Endodermal cell (in vitro differentiated cells): ENCODE measurements at regions not wholly inside any gene's neighbourhood (a gene's known extent, or its start where the extent isn't known, plus 50 kb on each side); places are given as distances from the start of the nearest gene placed in this dataset.

ENCODE experiments used
- DNase-seq: peaks from one replicate; pipeline ENCODE4 v3.0.0-alpha.2; 2017
- H3K27ac ChIP-seq: 2 replicates; pipeline ENCODE4 v1.5.1; 2013; ENCODE audit warnings: mild to moderate bottlenecking, low read depth, low read length, moderate library complexity
- H3K27me3 ChIP-seq: 2 replicates; pipeline ENCODE4 v1.6.1; 2013; ENCODE audit warnings: mild to moderate bottlenecking, low read length, moderate library complexity; ENCODE audit not compliant: insufficient read depth, control insufficient read depth, poor library complexity, severe bottlenecking
- H3K36me3 ChIP-seq: 2 replicates; pipeline ENCODE4 v1.7.0; 2013; ENCODE audit warnings: mild to moderate bottlenecking, low read length, moderate library complexity; ENCODE audit not compliant: control insufficient read depth, insufficient read depth
- H3K4me1 ChIP-seq: one replicate; pipeline ENCODE4 v1.7.0; 2013; ENCODE audit warnings: low read length; ENCODE audit not compliant: control insufficient read depth, insufficient read depth
- H3K4me3 ChIP-seq: 2 replicates; pipeline ENCODE4 v1.5.1; 2013; ENCODE audit warnings: mild to moderate bottlenecking, low read length, moderate library complexity
- H3K9ac ChIP-seq: 2 replicates; pipeline ENCODE4 v1.6.1; 2013; ENCODE audit warnings: mild to moderate bottlenecking, low read length, moderate library complexity; ENCODE audit not compliant: poor library complexity, severe bottlenecking; ENCODE audit errors: extremely low read depth
- H3K9me3 ChIP-seq: 2 replicates; pipeline ENCODE4 v1.6.1; 2013; ENCODE audit warnings: mild to moderate bottlenecking, low read length, moderate library complexity; ENCODE audit not compliant: control insufficient read depth
- H3K27ac Mint-ChIP-seq: 2 replicates; pipeline ENCODE4 v1.8.0; 2020; ENCODE audit warnings: mixed read lengths
- H3K27me3 Mint-ChIP-seq: 2 replicates; pipeline ENCODE4 v1.8.0; 2021; ENCODE audit warnings: mild to moderate bottlenecking, mixed read lengths; ENCODE audit not compliant: insufficient read depth
- H3K36me3 Mint-ChIP-seq: 2 replicates; pipeline ENCODE4 v1.8.0; 2020; ENCODE audit warnings: low read depth, mixed read lengths
- H3K4me1 Mint-ChIP-seq: 2 replicates; pipeline ENCODE4 v1.8.0; 2020; ENCODE audit warnings: mixed read lengths
- H3K4me3 Mint-ChIP-seq: 2 replicates; pipeline ENCODE4 v1.8.0; 2020; ENCODE audit warnings: mild to moderate bottlenecking, moderate library complexity, mixed read lengths
- H3K9me3 Mint-ChIP-seq: 2 replicates; pipeline ENCODE4 v1.8.0; 2020; ENCODE audit warnings: mild to moderate bottlenecking, mixed read lengths
- CTCF ChIP-seq: fragments of 200-600 bp; sonication (generic); conservative IDR thresholded peaks from 2 replicates; pipeline ENCODE4 v1.5.0; 2021; ENCODE audit warnings: antibody characterized with exemption, mild to moderate bottlenecking
- WGBS, 2 experiments: methylation state at CpG; one replicate each; pipeline versions ENCODE4 v1.1.5 to v1.1.7; 2013; ENCODE audit warnings: missing lambda C conversion rate in 2 of 2, mixed read lengths in 1 of 2; ENCODE audit not compliant: insufficient coverage in 1 of 2, insufficient read length in 1 of 2; 5-methylcytosine and 5-hydroxymethylcytosine counted together

GRCh38 chr2:221345516-221345915 lies 226.6 kb downstream of the EPHA4 start:
- Mint-ChIP-seq H3K27me3 (no peaks in the 10 kb centered on the region), H3K9me3 (no peaks in the 10 kb centered on the region), H3K4me3 (no peak overlapping the region), H3K27ac (no peak overlapping the region), H3K4me1 (no peaks in the 10 kb centered on the region), H3K36me3 (no peaks in the 10 kb centered on the region)
- Histone ChIP-seq H3K9me3 (no peaks in the 10 kb centered on the region), H3K4me3 (no peak overlapping the region), H3K4me1 (no peaks in the 10 kb centered on the region), H3K27ac (no peak overlapping the region), H3K36me3 (no peaks in the 10 kb centered on the region), H3K27me3 (no peaks in the 10 kb centered on the region), H3K9ac (no peak overlapping the region)
- no peak for TF ChIP-seq CTCF
- no peak for DNase-seq

- H3K9me3 ChIP-seq: no peaks in the 10 kb centered on the region
- no peak overlapping the region for H3K9ac ChIP-seq
- no peaks in the 10 kb centered on the region for H3K4me1 Mint-ChIP-seq
- WGBS, 2 experiments: 83 to 91% methylated on average over 3 of the region's 3 CpGs
- no peaks in the 10 kb centered on the region for H3K9me3 Mint-ChIP-seq
- no peak overlapping the region for H3K27ac ChIP-seq
- H3K27ac Mint-ChIP-seq: no peak overlapping the region
- TF ChIP-seq CTCF: no peak
- no peaks in the 10 kb centered on the region for H3K4me1 ChIP-seq
- no peak for DNase-seq
- no peak overlapping the region for H3K4me3 Mint-ChIP-seq
- H3K36me3 ChIP-seq: no peaks in the 10 kb centered on the region
- no peaks in the 10 kb centered on the region for H3K27me3 Mint-ChIP-seq
- no peaks in the 10 kb centered on the region for H3K27me3 ChIP-seq
- no peak overlapping the region for H3K4me3 ChIP-seq
- no peaks in the 10 kb centered on the region for H3K36me3 Mint-ChIP-seq
Measured at GRCh38 chr2:221346411-221346810, 225.7 kb downstream of the EPHA4 start.

- H3K4me3 Mint-ChIP-seq: no peak overlapping the region
Measured at GRCh38 chr2:221347471-221347870, 224.6 kb downstream of the EPHA4 start.

More at GRCh38 chr2:221347471-221347870, 224.6 kb downstream of the EPHA4 start:
- Mint-ChIP-seq H3K36me3 (no peaks in the 10 kb centered on the region), H3K4me1 (no peaks in the 10 kb centered on the region), H3K27me3 (no peaks in the 10 kb centered on the region), H3K9me3 (no peaks in the 10 kb centered on the region), H3K27ac (no peak overlapping the region)
- Histone ChIP-seq H3K27me3 (no peaks in the 10 kb centered on the region), H3K36me3 (no peaks in the 10 kb centered on the region), H3K9ac (no peak overlapping the region), H3K4me1 (no peaks in the 10 kb centered on the region), H3K9me3 (no peaks in the 10 kb centered on the region), H3K4me3 (no peak overlapping the region), H3K27ac (no peak overlapping the region)
- no peak for TF ChIP-seq CTCF
- whole genome bisulfite sequencing, 2 experiments: 80 to 86% methylated on average over 1 to 2 of the region's 2 CpGs
- no peak for DNase-seq
